Fibroblast of lung (primary cell): ENCODE measurements at regions not wholly inside any gene's neighbourhood (a gene's known extent, or its start where the extent isn't known, plus 50 kb on each side); places are given as distances from the start of the nearest gene placed in this dataset.

Experiments used
- EZH2 ChIP-seq: IDR thresholded peaks from 2 replicates; pipeline ENCODE4 v1.5.1; 2012; ENCODE audit warnings: low read length, control low read depth, mild to moderate bottlenecking; ENCODE audit errors: missing control alignments
- TF ChIP-seq, protein P1 (sequence below), 2 donors: IDR thresholded peaks in 1 of 2; conservative IDR thresholded peaks in 1 of 2; 1 replicate in 1 of 2; 2 replicates in 1 of 2; pipeline ENCODE4 v1.5.1; 2011 to 2012; ENCODE audit warnings: low read length in 2 of 2, control low read depth in 1 of 2, inconsistent platforms in 1 of 2, low read depth in 1 of 2, mild to moderate bottlenecking in 1 of 2

DNA sequence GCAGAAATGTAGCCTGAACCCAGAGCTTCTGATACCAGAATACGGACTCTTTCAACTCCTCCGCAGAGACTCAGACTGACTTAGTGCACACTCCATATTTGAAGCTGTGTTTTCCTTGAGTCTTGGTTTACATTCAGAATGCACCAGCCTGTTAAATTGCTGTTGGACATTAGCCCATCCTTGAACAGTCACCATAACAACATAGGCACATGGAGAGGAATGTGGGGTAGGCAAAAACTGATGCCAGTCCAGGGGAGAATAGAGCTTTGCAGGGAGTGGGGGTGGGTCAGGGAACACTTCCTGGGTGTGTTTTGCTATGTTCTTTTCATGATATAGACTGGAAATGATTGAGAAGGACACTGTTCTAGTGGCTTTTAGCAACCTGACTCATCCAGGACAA is 76.3 kb upstream of the CACNA1E start:
- TF ChIP-seq, protein P1, sequence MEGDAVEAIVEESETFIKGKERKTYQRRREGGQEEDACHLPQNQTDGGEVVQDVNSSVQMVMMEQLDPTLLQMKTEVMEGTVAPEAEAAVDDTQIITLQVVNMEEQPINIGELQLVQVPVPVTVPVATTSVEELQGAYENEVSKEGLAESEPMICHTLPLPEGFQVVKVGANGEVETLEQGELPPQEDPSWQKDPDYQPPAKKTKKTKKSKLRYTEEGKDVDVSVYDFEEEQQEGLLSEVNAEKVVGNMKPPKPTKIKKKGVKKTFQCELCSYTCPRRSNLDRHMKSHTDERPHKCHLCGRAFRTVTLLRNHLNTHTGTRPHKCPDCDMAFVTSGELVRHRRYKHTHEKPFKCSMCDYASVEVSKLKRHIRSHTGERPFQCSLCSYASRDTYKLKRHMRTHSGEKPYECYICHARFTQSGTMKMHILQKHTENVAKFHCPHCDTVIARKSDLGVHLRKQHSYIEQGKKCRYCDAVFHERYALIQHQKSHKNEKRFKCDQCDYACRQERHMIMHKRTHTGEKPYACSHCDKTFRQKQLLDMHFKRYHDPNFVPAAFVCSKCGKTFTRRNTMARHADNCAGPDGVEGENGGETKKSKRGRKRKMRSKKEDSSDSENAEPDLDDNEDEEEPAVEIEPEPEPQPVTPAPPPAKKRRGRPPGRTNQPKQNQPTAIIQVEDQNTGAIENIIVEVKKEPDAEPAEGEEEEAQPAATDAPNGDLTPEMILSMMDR (conservative IDR thresholded peaks at IDR 0.05 in 1 of 2, IDR thresholded peaks at IDR 0.05 in 1 of 2; ENCODE audit: low read depth in 1 of 2, low read length in 2 of 2): no peak
- no peak for TF ChIP-seq EZH2
